Kidney epithelial cell (primary cell): ENCODE measurements at regions not wholly inside any gene's neighbourhood (a gene's known extent, or its start where the extent isn't known, plus 50 kb on each side); places are given as distances from the start of the nearest gene placed in this dataset.

Experiments used
- DNase-seq: peaks from one replicate; pipeline ENCODE4 v3.0.0-alpha.2; 2010; ENCODE audit warnings: low read depth
- H3K27me3 ChIP-seq: 2 replicates; pipeline ENCODE4 v1.6.0; 2011; ENCODE audit warnings: low read length; ENCODE audit not compliant: control insufficient read depth, insufficient read depth
- H3K36me3 ChIP-seq: 2 replicates; pipeline ENCODE4 v1.5.1; 2011; ENCODE audit warnings: low read length; ENCODE audit not compliant: control insufficient read depth, insufficient read depth
- H3K4me3 ChIP-seq: 2 replicates; pipeline ENCODE4 v1.5.1; 2011; ENCODE audit warnings: low read depth, mild to moderate bottlenecking, control low read depth, low read length
- TF ChIP-seq, protein P1 (sequence below): IDR thresholded peaks from 2 replicates; pipeline ENCODE4 v1.5.1; 2011; ENCODE audit warnings: mild to moderate bottlenecking, moderate library complexity, low read length, control low read depth, inconsistent platforms; ENCODE audit not compliant: insufficient read depth, poor library complexity, severe bottlenecking

DNA sequence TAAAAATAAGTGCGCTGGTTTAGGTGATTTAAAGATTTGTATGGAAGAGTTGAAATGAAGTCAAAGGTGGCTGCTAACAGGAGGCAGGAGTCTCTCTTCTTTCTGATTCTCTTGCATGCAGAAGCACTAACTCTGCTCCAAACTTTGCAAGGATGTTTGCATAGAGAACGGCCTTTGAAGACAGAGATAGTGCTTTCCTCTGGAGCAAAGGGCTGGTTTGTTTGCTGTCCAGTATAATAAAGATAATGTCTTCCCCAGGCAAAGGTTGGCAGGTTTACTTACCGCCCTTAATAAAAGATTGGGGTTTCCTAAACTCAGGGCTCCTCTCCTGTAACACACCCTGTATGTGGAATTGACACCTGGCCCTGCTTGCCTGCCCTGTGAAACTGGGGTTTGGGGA, 210.6 kb upstream of the RREB1 start:
- no peak for DNase-seq
- Histone ChIP-seq H3K36me3 (no peaks in the 10 kb centered on the region), H3K27me3 (no peaks in the 10 kb centered on the region), H3K4me3 (no peak overlapping the region)
- TF ChIP-seq, protein P1, sequence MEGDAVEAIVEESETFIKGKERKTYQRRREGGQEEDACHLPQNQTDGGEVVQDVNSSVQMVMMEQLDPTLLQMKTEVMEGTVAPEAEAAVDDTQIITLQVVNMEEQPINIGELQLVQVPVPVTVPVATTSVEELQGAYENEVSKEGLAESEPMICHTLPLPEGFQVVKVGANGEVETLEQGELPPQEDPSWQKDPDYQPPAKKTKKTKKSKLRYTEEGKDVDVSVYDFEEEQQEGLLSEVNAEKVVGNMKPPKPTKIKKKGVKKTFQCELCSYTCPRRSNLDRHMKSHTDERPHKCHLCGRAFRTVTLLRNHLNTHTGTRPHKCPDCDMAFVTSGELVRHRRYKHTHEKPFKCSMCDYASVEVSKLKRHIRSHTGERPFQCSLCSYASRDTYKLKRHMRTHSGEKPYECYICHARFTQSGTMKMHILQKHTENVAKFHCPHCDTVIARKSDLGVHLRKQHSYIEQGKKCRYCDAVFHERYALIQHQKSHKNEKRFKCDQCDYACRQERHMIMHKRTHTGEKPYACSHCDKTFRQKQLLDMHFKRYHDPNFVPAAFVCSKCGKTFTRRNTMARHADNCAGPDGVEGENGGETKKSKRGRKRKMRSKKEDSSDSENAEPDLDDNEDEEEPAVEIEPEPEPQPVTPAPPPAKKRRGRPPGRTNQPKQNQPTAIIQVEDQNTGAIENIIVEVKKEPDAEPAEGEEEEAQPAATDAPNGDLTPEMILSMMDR, result no peak

DNA sequence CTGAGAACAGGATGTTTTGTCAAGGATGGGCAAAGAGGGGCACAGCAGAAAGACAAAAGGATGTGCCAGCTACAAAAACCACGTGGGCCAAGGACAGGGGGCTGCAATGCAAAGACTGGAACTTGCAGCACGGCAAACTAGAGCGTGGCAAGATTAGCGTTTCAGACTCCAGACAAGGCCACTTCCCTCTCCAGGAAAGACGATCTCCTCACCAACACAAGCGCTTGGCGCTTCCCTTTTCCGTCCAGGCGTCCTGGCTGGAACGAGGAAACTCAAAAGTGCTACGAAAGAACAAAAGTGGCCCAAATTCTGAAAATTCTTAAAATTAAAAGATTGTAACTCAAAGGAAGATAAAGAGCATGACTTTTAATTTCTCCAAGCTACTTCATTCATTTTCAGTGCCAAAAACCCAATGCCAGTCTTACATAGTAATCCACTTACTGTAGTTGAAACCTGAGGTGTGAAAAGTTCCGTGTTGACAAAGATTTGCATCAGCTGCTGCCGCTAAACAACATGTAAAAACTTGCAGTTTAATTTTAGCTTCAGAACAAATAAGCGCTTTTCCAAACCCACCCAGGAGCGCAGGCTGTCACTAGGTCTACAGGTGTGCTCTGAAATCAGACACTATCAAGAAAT, 207.1 kb upstream of the RREB1 start:
- Histone ChIP-seq H3K36me3 (no peaks in the 10 kb centered on the region), H3K27me3 (no peaks in the 10 kb centered on the region), H3K4me3 (no peak overlapping the region)
- TF ChIP-seq, protein P1, result no peak
- no peak for DNase-seq

DNA sequence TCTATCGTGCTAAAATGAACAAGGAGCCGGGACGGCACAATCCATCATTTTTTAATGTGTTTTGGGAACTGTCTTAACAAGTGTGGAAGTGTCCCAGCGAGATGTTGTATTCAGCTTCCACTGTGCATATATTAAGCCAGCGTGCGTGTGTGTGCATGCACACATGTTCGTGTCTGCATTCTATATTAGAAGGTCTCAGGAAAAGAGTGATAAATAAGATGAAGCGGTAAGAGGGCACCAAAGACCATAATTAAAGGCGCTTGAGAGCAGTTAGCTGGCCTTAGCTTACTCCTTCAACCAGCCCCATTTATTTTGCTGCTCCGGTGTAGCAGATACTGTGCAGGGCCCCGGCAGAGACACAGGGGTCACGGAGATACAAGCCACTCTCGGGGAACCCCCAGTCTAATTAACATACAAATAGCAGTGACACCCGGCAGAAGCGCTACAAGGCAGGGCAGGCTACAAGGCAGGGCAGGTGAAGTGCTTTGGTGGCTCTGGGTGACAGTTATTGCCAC, 206.5 kb upstream of the RREB1 start:
- Histone ChIP-seq H3K27me3 (no peaks in the 10 kb centered on the region), H3K36me3 (no peaks in the 10 kb centered on the region), H3K4me3 (no peak overlapping the region)
- TF ChIP-seq, protein P1, result no peak
- no peak for DNase-seq

DNA sequence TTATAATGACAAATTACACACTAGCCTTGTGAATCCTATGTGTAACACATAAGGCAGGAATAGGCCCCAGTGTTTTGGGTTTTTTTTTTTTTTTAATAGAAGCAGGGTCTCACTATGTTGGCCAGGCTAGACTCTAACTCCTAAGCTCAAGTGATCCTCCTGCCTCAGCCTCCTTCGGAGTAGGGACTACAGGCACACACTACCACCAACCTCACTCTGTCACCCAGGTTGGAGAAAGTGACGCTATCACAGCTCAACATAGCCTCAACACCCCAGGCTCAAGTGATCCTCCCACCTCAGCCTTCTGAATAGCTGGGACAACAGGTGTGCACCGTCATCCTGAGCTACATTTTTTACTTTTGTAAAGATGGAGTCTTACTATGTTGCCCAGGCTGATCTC, 205.8 kb upstream of the RREB1 start:
- Histone ChIP-seq H3K36me3 (no peaks in the 10 kb centered on the region), H3K27me3 (no peaks in the 10 kb centered on the region), H3K4me3 (no peak overlapping the region)
- no peak for DNase-seq
- TF ChIP-seq, protein P1, result no peak

DNA sequence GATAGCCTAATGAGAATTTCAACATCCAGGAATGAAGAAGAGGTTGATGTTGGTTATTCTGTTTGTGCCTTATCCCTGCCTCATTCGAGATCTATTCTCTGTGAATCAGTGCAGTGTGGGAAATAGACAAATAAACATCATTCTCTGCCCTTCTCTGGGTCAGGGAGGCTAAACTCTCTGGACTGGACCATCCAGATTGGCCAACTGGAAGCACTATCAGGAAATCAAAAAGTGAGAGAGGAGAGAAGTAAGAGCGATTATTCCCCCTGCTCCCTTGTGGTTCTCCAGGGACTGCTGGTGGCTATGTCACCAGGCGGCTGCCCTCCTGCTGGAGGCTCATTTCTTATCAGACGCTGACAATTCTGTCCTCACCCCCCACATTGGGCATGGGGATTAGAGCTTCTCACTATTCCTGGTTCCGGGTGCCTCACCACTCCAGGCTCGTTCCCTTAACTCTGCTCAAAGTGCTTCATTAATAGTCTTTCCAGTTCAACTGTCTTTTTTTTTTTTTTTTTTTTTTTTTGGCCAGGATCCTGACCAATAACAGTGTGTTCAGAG, 201.7 kb upstream of the RREB1 start:
- TF ChIP-seq, protein P1, result no peak
- H3K27me3 ChIP-seq, result no peaks in the 10 kb centered on the region
- no peak for DNase-seq
- no peak overlapping the region for H3K4me3 ChIP-seq
- no peaks in the 10 kb centered on the region for H3K36me3 ChIP-seq
